Activated T-cell treated with anti-CD3 and anti-CD28 coated beads for 48 hours (primary cell): ENCODE measurements at regions not wholly inside any gene's neighbourhood (a gene's known extent, or its start where the extent isn't known, plus 50 kb on each side); places are given as distances from the start of the nearest gene placed in this dataset.

Experiments used
- DNase-seq: peaks from one replicate; pipeline ENCODE4 v3.0.0-alpha.2; 2020; ENCODE audit warnings: low read depth

- DNase-seq = no peak
Observed at GRCh38 chr6:19465760-19466159, 371.4 kb upstream of the ID4 start.

GRCh38 chr6:19470333-19470732 is 366.8 kb upstream of the ID4 start:
- no peak for DNase-seq

- no peak for DNase-seq
Observed at GRCh38 chr6:19472153-19472552, 365.0 kb upstream of the ID4 start.

- no peak for DNase-seq
Observed at GRCh38 chr6:19472850-19473249, 364.3 kb upstream of the ID4 start.

DNA sequence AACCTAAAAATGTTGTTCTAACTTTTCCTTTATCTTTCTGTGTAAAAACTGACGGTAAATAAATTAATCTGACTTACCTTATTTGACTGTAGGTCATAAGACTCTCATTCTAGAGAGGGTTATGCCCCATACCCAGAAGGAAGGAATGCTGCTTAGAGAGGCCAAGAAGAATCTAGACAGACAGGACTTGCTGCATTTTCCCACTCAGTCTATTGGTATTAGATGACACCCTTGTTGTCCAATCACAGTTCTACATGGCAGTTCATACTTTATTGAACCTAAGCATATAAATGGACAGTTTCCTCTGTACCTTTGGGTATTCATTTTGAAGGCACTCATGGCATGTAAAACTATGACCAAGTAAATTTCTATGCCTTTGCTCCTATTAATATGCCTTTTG is 359.6 kb upstream of the ID4 start:
- no peak for DNase-seq

- no peak for DNase-seq
Observed at GRCh38 chr6:19478273-19478672, 358.9 kb upstream of the ID4 start.

DNA sequence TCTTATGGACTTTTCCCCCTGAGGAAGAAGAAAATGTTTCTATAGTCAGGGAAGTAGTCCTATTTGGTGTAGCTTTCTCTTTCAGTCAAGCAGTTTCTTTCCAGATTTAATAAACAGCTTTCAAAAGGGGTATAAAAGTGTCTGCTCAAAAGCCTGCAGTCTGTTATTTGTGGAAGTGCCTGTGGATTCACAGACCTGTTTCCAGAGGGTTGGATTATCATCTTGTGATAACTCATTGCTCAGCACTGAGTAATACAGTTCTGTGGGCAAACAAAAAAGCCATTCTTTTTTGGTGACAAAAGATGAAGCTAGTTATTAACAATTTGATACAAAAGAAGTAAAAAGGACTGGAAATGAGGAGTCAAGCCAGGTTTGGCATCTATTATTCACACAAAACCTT is 358.2 kb upstream of the ID4 start:
- DNase-seq = no peak

DNA sequence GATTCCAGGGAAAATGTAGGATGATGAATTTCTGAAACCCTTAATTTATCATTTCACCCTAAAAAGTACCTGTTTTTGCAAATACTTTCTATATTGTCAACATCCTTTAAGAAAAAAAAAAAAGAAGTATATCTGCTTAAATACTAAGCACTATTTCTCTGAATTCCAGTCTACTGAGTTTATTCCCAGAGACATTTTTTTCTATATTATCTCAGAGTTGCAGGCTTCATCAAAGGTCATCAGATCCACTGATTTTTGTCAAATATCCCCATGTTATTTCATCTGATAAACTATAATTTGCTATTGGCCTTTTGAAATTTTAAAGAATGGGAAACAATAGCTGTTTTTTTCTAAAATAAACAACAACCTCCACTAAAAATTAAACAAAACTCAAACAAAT is 357.6 kb upstream of the ID4 start:
- no peak for DNase-seq

DNA sequence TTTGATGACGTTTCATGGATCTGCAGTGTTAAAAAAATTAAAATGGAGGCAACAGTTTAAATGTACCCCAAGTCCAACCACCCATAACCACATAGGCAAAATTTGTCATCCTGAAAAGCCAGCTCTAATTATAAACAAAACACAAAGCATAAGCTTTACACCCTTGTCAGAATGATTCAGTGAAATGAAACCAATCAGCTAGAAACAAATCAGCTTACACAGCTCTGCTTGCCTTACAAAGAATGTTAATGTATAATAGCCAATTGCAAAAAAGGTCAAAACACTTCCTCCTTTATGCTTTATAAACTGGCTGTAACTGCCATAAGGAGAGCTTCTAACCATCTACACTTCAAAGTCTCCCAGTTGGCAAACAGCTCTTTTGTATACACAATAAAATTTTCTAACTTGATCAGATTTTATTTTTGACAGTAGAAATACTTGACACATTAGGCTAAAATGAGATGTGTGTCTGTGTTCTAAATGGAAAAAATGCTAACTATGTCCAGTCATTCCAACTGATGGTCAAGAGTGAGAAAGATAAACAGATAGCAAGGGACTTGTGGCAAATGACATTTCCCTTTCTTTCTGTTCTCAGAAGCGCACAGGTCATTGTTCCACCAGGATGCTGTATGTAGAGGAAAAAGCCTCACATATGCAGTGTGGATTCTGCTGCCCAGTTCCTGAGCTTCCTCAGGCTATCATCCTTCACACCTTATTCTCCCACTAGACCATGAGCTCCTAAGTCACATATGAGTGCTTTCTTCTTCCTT is 344.3 kb upstream of the ID4 start:
- DNase-seq = no peak

- no peak for DNase-seq
Observed at GRCh38 chr6:19501737-19502245, 335.4 kb upstream of the ID4 start.

DNA sequence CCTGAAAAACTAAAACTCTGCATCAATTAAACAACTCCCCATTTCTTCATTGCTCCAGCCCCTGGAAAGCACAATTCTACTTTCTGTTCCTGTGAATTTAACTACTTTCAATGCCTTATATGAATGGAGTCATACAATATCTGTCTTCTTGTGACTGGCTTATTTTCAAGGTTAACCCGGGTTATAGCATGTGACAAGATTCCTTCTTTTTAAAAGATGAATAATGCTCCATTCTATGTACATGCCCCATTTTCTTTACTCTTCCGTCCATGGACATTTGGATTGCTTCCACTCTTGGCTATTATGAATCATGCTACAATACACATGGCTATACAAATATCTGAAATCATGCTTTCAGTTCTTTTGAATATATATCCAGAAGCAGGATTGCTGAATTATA is 334.9 kb upstream of the ID4 start:
- no peak for DNase-seq

- no peak for DNase-seq
Observed at GRCh38 chr6:19515939-19516338, 321.2 kb upstream of the ID4 start.

DNA sequence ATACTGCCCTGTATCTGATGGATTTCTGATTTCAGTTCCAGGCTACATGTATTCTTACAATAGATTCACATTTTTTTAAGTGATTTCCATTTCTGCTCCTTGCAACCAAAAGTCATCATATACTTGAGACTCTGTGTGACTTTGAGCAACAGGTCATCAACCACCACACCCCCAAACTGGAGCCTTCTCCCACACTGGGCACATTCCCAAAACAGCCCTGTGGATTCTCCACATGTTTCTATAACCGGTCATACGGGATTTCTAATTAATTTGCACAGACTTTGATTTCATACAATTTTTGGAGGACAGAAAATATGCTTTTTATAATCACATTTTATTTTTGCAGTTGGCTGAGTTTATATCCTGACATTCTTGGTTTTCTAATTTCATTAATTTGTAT is 317.2 kb upstream of the ID4 start:
- no peak for DNase-seq

GRCh38 chr6:19524366-19525186 is 312.6 kb upstream of the ID4 start:
- DNase-seq = no peak

GRCh38 chr6:19525673-19526072 is 311.5 kb upstream of the ID4 start:
- DNase-seq = no peak

DNA sequence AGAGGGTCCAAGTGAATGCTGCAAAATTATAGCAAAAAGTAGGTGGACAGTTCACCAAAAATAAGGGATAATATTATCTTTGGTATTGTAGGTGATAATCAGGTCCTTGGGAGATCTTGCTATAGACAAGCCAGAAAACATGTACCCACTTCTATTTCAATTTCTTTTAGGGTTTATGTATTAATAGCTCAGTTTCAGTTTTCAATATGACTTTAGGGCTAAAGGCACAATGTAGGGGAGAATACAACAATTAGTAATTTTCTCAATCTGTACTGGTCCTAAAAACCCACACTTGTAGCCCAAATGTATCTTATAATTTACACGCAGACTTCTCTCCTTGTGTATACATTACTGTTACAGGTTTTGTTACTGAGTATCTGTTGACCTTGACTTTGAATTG is 307.0 kb upstream of the ID4 start:
- no peak for DNase-seq

DNA sequence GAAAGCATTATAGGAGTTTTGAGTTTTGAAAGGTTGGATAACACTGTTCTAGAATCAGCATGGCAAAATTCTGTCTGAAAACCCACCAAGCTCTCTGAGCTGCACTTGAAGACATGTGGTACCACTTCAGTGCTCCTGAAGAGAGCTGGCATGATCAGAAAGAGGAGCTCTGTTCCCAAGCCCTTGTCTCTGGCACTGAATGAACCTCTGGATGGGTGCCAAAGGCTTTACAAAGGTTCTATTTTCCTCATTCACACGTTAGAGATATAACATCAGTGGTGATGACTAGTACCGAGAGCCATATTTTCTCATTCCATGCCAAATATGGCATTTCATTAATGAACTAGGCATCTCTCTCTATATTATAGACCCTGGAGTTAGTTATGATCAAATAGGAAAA is 301.8 kb upstream of the ID4 start:
- no peak for DNase-seq

DNA sequence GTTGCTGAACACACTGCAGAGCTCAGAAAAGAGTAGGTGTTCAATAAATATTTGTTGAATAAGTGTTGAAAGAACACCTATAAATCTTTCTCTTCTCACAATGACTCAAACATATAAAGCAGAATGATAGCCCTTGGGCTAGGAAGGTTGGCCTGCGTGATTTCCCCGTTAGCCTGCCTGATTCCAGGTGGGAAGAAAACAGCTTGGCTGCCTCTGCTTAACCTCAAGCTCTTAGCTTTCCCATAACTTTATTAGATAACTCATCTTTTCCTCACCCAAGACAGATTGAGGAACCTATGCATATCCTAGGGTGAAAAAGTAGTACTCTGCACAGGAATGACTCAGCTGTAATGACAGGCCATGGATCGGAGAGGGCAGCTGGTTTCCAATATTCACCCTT is 300.3 kb upstream of the ID4 start:
- DNase-seq = no peak

GRCh38 chr6:19538096-19538495 is 299.1 kb upstream of the ID4 start:
- no peak for DNase-seq

DNA sequence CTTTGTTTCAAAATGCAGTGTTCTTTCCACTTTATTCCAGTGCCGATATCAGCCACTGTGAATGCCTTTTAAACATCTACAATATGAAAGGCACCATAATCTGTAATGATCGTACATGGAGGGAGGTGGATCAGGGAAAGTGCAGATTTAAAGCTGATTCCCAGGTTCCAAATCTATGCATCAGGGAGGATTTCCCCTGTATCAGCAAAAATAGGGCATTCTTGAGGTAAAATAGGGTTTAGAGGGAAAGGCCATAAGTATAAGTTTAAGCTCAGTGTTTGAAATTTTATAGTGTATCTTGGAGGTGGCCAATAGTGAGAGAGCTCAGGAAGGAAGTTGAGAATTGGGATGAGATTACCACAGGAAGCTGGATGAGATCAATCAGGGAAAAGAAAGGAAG is 289.7 kb upstream of the ID4 start:
- no peak for DNase-seq

DNA sequence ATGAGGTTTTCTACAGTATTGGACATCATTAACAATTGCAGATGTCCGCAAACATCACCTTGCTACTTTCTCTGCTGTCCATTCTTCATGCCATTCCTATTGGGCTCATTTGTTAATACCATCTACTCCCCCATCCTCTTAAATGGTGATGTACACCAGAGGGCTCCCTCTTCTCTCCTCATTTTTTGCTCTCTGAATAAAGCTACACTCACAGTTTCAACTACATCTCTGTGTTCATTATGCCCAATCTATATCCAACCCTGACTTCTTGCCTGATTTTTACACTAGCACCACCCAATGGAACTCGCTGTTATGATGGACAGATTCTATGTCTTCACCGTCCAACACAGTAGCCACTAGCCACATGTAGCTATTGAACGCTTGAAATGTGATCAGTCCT is 288.1 kb upstream of the ID4 start:
- DNase-seq = no peak

DNA sequence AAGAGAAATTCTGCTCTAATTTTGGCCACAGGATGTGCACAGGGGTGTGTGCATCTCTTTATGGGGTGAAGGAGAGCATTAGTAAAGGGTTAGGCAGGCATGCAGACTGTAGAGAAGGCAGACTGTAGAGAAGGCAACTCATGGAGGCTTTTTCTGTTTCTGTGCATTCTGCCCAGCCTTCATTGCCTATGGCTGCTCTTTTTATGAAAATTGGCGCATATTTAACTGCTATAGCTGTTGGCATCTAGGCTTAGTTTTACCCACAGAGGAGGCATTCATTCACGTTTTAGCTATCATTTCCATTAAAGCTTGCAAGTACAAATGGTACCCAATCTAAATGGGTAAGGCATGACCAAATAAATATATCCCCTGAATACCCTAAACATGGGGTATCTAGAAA is 286.8 kb upstream of the ID4 start:
- DNase-seq = no peak

- no peak for DNase-seq
Observed at GRCh38 chr6:19551611-19552010, 285.6 kb upstream of the ID4 start.

DNA sequence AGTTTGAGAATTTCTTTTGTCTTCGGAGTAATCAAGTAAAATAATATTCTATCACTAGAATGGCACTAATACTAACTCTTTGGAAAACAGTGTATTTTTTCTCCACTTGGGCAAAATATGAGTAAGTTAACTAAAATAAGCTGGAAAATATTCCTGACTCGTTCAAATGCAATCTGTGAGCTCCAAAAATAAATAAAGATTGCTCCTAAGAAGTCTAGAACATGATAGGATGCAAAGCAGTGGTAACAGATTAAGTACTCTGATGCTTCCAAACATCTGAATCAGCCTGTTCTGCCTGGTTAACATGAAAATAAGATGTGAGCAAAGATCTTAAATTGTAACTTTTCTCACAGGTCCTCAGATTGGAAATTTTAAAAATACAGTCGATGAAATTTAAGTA is 285.1 kb upstream of the ID4 start:
- no peak for DNase-seq
